Liver (tissue), 2 donors: ENCODE measurements at regions not wholly inside any gene's neighbourhood (a gene's known extent, or its start where the extent isn't known, plus 50 kb on each side); places are given as distances from the start of the nearest gene placed in this dataset.

Experiments used
- YY1 ChIP-seq: IDR thresholded peaks from 2 replicates; pipeline ENCODE4 v1.6.1; 2016; ENCODE audit warnings: antibody characterized with exemption, mild to moderate bottlenecking
- TF ChIP-seq, protein P1 (sequence below): fragments of 150-350 bp; IDR thresholded peaks from 2 replicates; pipeline ENCODE4 v1.5.1; 2017; ENCODE audit warnings: improper control_type of control experiment, low read depth, low read length; ENCODE audit not compliant: missing input control
- TF ChIP-seq, protein P2 (sequence below): IDR thresholded peaks from 2 replicates; pipeline ENCODE4 v1.6.1; 2016; ENCODE audit warnings: antibody characterized with exemption
- donor health status: healthy.

DNA sequence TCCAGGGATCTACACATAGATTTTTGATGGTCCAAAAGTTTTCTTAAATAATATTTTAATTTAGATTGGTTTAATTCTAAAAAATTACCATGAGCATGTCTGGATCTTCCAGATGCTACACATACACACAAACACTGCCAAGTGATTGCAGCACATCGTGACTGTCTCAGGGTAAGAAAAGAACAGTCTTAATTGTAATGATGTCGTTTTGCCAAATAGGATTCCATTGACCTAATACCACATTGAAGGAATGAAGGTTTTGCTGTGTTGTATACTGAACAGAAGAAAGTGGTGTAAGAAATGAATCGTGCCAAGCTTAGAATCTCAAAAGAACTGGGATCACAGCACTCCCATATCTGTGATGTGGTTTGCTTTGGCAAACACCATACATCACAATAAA, 633.3 kb upstream of the CAMK1G start:
- TF ChIP-seq, protein P1, sequence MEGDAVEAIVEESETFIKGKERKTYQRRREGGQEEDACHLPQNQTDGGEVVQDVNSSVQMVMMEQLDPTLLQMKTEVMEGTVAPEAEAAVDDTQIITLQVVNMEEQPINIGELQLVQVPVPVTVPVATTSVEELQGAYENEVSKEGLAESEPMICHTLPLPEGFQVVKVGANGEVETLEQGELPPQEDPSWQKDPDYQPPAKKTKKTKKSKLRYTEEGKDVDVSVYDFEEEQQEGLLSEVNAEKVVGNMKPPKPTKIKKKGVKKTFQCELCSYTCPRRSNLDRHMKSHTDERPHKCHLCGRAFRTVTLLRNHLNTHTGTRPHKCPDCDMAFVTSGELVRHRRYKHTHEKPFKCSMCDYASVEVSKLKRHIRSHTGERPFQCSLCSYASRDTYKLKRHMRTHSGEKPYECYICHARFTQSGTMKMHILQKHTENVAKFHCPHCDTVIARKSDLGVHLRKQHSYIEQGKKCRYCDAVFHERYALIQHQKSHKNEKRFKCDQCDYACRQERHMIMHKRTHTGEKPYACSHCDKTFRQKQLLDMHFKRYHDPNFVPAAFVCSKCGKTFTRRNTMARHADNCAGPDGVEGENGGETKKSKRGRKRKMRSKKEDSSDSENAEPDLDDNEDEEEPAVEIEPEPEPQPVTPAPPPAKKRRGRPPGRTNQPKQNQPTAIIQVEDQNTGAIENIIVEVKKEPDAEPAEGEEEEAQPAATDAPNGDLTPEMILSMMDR = no peak
- TF ChIP-seq YY1 = no peak
- TF ChIP-seq, protein P2, sequence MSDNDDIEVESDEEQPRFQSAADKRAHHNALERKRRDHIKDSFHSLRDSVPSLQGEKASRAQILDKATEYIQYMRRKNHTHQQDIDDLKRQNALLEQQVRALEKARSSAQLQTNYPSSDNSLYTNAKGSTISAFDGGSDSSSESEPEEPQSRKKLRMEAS = no peak
